H1 (cell line): ENCODE measurements at regions not wholly inside any gene's neighbourhood (a gene's known extent, or its start where the extent isn't known, plus 50 kb on each side); places are given as distances from the start of the nearest gene placed in this dataset.

Experiments
- EGR1 ChIP-seq: IDR thresholded peaks from 2 replicates; pipeline ENCODE4 v1.6.1; 2011; ENCODE audit warnings: low read depth, low read length, borderline replicate concordance
- POLR2A ChIP-seq, 2 experiments: IDR thresholded peaks; 1 replicate in 1 of 2; 2 replicates in 1 of 2; pipeline ENCODE4 v1.6.1; 2011; ENCODE audit warnings: low read depth in 2 of 2, low read length in 2 of 2, mild to moderate bottlenecking in 2 of 2; ENCODE audit errors: control extremely low read depth in 1 of 2
- POLR2AphosphoS5 ChIP-seq: IDR thresholded peaks from 2 replicates; pipeline ENCODE4 v1.6.1; 2011; ENCODE audit warnings: low read depth, low read length
- RBBP5 ChIP-seq: IDR thresholded peaks from 2 replicates; pipeline ENCODE4 v1.7.1; 2012; ENCODE audit warnings: low read depth, mild to moderate bottlenecking, inconsistent platforms, low read length, moderate library complexity, borderline replicate concordance
- SP1 ChIP-seq: IDR thresholded peaks from 2 replicates; pipeline ENCODE4 v1.6.1; 2011; ENCODE audit warnings: low read depth, low read length
- YY1 ChIP-seq: IDR thresholded peaks from 2 replicates; pipeline ENCODE4 v1.6.1; 2011; ENCODE audit warnings: low read depth, mild to moderate bottlenecking, low read length
- ZNF274 ChIP-seq: IDR thresholded peaks from 2 replicates; pipeline ENCODE4 v1.7.0; 2012; ENCODE audit warnings: low read length, borderline replicate concordance; ENCODE audit errors: extremely low read depth
- TF ChIP-seq, protein P1 (sequence below), 3 experiments: IDR thresholded peaks; 1 replicate in 2 of 3; 2 replicates in 1 of 3; pipeline versions ENCODE4 v1.5.1 to v1.6.1; 2011; ENCODE audit warnings: low read length in 3 of 3, mild to moderate bottlenecking in 3 of 3, inconsistent platforms in 2 of 3, low read depth in 1 of 3, moderate library complexity in 1 of 3; ENCODE audit not compliant: insufficient read depth in 1 of 3; ENCODE audit errors: control extremely low read depth in 1 of 3
- TF ChIP-seq, protein P2 (sequence below): IDR thresholded peaks from 2 replicates; pipeline ENCODE4 v1.6.1; 2012; ENCODE audit warnings: low read length, inconsistent platforms
- TF ChIP-seq, protein P3 (sequence below): IDR thresholded peaks from 2 replicates; pipeline ENCODE4 v1.6.1; 2012; ENCODE audit warnings: inconsistent platforms

DNA sequence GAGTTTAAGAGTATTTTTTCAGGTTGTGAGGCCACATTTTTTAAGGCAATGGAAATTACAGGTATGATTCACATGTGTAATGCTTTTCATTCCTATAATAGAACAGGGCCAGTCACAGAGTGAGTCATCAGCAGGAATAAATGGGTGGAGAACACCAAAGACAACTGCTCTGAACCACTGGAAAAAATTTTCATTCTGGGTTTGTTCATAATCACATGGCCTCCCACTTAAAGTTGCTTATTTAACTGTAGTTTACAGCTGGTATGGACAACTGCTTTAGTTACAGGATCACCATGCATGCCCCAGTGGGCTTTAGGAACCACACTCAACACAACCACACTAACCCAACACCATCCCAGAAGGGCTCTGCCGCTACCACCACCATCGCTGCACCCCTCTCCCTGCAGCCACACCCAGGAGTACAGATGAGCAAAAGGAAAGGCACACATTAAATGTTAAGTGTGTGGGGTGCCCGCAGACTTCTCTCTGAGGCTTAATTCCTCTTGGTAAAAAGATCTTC is 107.0 kb upstream of the DST start:
- TF ChIP-seq POLR2AphosphoS5, result no peak
- TF ChIP-seq, protein P1, sequence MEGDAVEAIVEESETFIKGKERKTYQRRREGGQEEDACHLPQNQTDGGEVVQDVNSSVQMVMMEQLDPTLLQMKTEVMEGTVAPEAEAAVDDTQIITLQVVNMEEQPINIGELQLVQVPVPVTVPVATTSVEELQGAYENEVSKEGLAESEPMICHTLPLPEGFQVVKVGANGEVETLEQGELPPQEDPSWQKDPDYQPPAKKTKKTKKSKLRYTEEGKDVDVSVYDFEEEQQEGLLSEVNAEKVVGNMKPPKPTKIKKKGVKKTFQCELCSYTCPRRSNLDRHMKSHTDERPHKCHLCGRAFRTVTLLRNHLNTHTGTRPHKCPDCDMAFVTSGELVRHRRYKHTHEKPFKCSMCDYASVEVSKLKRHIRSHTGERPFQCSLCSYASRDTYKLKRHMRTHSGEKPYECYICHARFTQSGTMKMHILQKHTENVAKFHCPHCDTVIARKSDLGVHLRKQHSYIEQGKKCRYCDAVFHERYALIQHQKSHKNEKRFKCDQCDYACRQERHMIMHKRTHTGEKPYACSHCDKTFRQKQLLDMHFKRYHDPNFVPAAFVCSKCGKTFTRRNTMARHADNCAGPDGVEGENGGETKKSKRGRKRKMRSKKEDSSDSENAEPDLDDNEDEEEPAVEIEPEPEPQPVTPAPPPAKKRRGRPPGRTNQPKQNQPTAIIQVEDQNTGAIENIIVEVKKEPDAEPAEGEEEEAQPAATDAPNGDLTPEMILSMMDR (IDR thresholded peaks at IDR 0.05; ENCODE audit: control extremely low read depth in 1 of 3, insufficient read depth in 1 of 3, low read depth in 1 of 3, low read length in 3 of 3), result no peak
- no peak for TF ChIP-seq YY1
- no peak for TF ChIP-seq POLR2A (IDR thresholded peaks at IDR 0.05; ENCODE audit: control extremely low read depth in 1 of 2, low read depth in 2 of 2, low read length in 2 of 2)
- no peak for TF ChIP-seq ZNF274
- TF ChIP-seq, protein P2, sequence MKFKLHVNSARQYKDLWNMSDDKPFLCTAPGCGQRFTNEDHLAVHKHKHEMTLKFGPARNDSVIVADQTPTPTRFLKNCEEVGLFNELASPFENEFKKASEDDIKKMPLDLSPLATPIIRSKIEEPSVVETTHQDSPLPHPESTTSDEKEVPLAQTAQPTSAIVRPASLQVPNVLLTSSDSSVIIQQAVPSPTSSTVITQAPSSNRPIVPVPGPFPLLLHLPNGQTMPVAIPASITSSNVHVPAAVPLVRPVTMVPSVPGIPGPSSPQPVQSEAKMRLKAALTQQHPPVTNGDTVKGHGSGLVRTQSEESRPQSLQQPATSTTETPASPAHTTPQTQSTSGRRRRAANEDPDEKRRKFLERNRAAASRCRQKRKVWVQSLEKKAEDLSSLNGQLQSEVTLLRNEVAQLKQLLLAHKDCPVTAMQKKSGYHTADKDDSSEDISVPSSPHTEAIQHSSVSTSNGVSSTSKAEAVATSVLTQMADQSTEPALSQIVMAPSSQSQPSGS, result no peak
- TF ChIP-seq, protein P3, sequence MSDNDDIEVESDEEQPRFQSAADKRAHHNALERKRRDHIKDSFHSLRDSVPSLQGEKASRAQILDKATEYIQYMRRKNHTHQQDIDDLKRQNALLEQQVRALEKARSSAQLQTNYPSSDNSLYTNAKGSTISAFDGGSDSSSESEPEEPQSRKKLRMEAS, result no peak
- TF ChIP-seq SP1, result no peak
- TF ChIP-seq RBBP5, result no peak
- TF ChIP-seq EGR1, result no peak
